Kidney (tissue), 13 donors: ENCODE measurements at regions not wholly inside any gene's neighbourhood (a gene's known extent, or its start where the extent isn't known, plus 50 kb on each side); places are given as distances from the start of the nearest gene placed in this dataset.

Source experiments
- DNase-seq, 5 donors: peaks; one replicate each; pipeline ENCODE4 v3.0.0-alpha.2; 2013 to 2020
- FAIRE-seq: peaks from 2 replicates; lab custom pipeline; 2012; peaks lifted over from hg19 to GRCh38; lab: Jason Lieb, UNC
- H3K27ac ChIP-seq, 2 donors: one replicate each; pipeline ENCODE4 v1.7.0; 2013; ENCODE audit warnings: low read depth in 2 of 2, low read length in 2 of 2, inconsistent platforms in 1 of 2
- H3K27me3 ChIP-seq: one replicate; pipeline ENCODE4 v1.7.1; 2013; ENCODE audit warnings: low read length, inconsistent platforms; ENCODE audit not compliant: control insufficient read depth, insufficient read depth
- H3K36me3 ChIP-seq, 3 donors: one replicate each; pipeline versions ENCODE4 v1.7.0 to v1.7.1; 2013; ENCODE audit warnings: low read length in 3 of 3, control low read depth in 1 of 3, inconsistent platforms in 1 of 3; ENCODE audit not compliant: insufficient read depth in 3 of 3, control insufficient read depth in 2 of 3
- H3K4me1 ChIP-seq, 3 donors: one replicate each; pipeline versions ENCODE4 v1.7.0 to v1.7.1; 2013; ENCODE audit warnings: low read length in 3 of 3, inconsistent platforms in 1 of 3, low read depth in 1 of 3; ENCODE audit not compliant: control insufficient read depth in 2 of 3, insufficient read depth in 2 of 3
- H3K4me3 ChIP-seq, 3 donors: one replicate each; pipeline versions ENCODE4 v1.7.0 to v1.8.1; 2013; ENCODE audit warnings: low read length in 3 of 3, control low read depth in 1 of 3, inconsistent platforms in 1 of 3
- H3K9ac ChIP-seq, 3 donors: one replicate each; pipeline versions ENCODE4 v1.7.0 to v1.7.1; 2013; ENCODE audit warnings: low read length in 3 of 3, control low read depth in 1 of 3, inconsistent platforms in 1 of 3
- H3K9me3 ChIP-seq, 3 donors: one replicate each; pipeline versions ENCODE4 v1.7.0 to v1.7.1; 2013; ENCODE audit warnings: low read length in 3 of 3, control low read depth in 1 of 3, inconsistent platforms in 1 of 3; ENCODE audit not compliant: control insufficient read depth in 2 of 3, insufficient read depth in 1 of 3
- intact Hi-C: fragments of 100-400 bp; cut with DNase I; formaldehyde crosslinking; loops from one replicate; pipeline ENCODE4 v1.11.1; 2022
- TF ChIP-seq, protein P1 (sequence below): IDR thresholded peaks from 3 replicates; pipeline ENCODE4 v1.5.1; 2012; ENCODE audit warnings: mild to moderate bottlenecking, moderate library complexity, borderline replicate concordance; ENCODE audit not compliant: insufficient read depth; ENCODE audit errors: extremely low read depth
- donor health status: control.
- donor health status: control.
- donor health status: control.
- donor health status: control.
- donor health status: control.
- donor health status: DM: yes; HTN: yes; CAD: no.
- donor health status: Normal renal cell carcinoma (clear cell type).

DNA sequence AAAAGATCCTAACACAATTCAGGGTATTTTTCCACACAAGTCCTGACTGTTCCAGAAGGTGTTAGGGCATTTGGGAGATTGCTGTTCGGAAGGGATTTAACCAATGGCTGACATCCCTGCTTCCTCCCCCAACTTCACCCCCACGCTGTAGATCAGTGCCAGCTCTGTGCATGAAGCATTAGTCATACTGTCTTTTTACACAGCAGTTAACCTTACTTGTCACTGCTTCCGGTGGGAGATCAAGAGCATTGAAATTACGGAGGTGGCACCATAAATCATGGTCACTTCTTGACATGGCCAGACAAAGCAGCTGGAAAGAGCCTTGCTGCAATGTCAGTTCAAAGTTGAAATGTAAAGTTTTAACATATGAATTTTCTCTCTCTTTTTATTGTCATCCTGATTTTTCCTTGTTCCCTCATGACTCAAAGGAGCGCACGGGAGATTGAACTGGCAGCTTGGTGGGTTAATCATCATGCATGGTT lies 70.2 kb downstream of the HRH4 start:
- no peak for FAIRE-seq
- peak in 4 of 5 donors; percentile 75 to 92 (median 86) for DNase-seq

DNA sequence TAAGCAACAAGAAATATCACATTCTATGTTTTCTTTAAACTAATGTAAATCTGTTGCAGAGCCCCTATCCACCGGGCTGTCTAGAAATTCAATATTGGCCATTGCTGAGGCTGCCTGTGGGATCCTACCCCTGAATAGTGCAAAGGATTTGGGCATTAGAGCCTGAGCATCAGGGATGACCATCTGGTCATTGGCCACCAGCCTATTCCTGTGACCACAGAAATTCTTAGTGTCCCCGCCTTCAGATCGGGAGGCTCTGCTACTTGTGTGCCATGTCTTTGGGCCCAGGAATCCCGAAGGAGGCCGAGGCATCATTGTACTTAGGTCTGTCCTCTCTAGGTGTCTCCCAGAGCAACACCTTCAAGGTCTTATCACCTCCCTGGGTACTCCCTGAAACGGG lies 73.8 kb downstream of the HRH4 start:
- TF ChIP-seq, protein P1, sequence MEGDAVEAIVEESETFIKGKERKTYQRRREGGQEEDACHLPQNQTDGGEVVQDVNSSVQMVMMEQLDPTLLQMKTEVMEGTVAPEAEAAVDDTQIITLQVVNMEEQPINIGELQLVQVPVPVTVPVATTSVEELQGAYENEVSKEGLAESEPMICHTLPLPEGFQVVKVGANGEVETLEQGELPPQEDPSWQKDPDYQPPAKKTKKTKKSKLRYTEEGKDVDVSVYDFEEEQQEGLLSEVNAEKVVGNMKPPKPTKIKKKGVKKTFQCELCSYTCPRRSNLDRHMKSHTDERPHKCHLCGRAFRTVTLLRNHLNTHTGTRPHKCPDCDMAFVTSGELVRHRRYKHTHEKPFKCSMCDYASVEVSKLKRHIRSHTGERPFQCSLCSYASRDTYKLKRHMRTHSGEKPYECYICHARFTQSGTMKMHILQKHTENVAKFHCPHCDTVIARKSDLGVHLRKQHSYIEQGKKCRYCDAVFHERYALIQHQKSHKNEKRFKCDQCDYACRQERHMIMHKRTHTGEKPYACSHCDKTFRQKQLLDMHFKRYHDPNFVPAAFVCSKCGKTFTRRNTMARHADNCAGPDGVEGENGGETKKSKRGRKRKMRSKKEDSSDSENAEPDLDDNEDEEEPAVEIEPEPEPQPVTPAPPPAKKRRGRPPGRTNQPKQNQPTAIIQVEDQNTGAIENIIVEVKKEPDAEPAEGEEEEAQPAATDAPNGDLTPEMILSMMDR = no peak
- Histone ChIP-seq H3K27me3 (no peaks in the 10 kb centered on the region), H3K4me1 (no peaks in the 10 kb centered on the region), H3K4me3 (no peak overlapping the region), H3K9ac (no peak overlapping the region), H3K27ac (no peak overlapping the region), H3K36me3 (no peaks in the 10 kb centered on the region), H3K9me3 (no peaks in the 10 kb centered on the region)
- DNase-seq = no peak
- FAIRE-seq = no peak
- intact Hi-C loops = no loop called here

More for the DNA sequence above, 70.2 kb downstream of the HRH4 start:
- Histone ChIP-seq H3K36me3 (no peaks in the 10 kb centered on the region), H3K27me3 (no peaks in the 10 kb centered on the region), H3K4me1 (no peaks in the 10 kb centered on the region), H3K9ac (no peak overlapping the region), H3K9me3 (no peaks in the 10 kb centered on the region), H3K27ac (no peak overlapping the region), H3K4me3 (no peak overlapping the region)
- TF ChIP-seq, protein P1 = no peak
- intact Hi-C loops = no loop called here

GRCh38 chr18:24534737-24535136 lies 74.3 kb downstream of the HRH4 start:
- intact Hi-C loops = no loop called here
- DNase-seq (no peak), FAIRE-seq (no peak)
- Histone ChIP-seq H3K27me3 (no peaks in the 10 kb centered on the region), H3K9me3 (no peaks in the 10 kb centered on the region), H3K4me1 (no peaks in the 10 kb centered on the region), H3K9ac (no peak overlapping the region), H3K27ac (no peak overlapping the region), H3K4me3 (no peak overlapping the region), H3K36me3 (no peaks in the 10 kb centered on the region)
- TF ChIP-seq, protein P1 = no peak
